ENCODE measurements at regions not wholly inside any gene's neighbourhood (a gene's known extent, or its start where the extent isn't known, plus 50 kb on each side); places are given as distances from the start of the nearest gene placed in this dataset.

- TF ChIP-seq CTCF (conservative IDR thresholded peaks at IDR 0.05), result no peak
- TF ChIP-seq ZFX (IDR thresholded peaks at IDR 0.05), result no peak
These were observed 932.0 kb downstream of the SLITRK6 start for GRCh38 chr13:84867246-84867645.
